Subcutaneous abdominal adipose tissue (tissue), 5 donors: ENCODE measurements at regions not wholly inside any gene's neighbourhood (a gene's known extent, or its start where the extent isn't known, plus 50 kb on each side); places are given as distances from the start of the nearest gene placed in this dataset.

Experiments
- H3K27ac ChIP-seq: one replicate; pipeline ENCODE4 v1.7.0; 2013; ENCODE audit warnings: low read depth, mild to moderate bottlenecking, inconsistent platforms, low read length, moderate library complexity
- H3K27me3 ChIP-seq, 5 donors: one replicate each; pipeline ENCODE4 v1.7.0; 2013; ENCODE audit warnings: low read length in 5 of 5, inconsistent platforms in 1 of 5; ENCODE audit not compliant: control insufficient read depth in 5 of 5, insufficient read depth in 4 of 5
- H3K36me3 ChIP-seq, 5 donors: one replicate each; pipeline ENCODE4 v1.7.0; 2013; ENCODE audit warnings: low read length in 5 of 5; ENCODE audit not compliant: control insufficient read depth in 5 of 5, insufficient read depth in 5 of 5
- H3K4me1 ChIP-seq, 5 donors: one replicate each; pipeline ENCODE4 v1.7.0; 2013; ENCODE audit warnings: low read length in 5 of 5, mild to moderate bottlenecking in 3 of 5, moderate library complexity in 1 of 5; ENCODE audit not compliant: control insufficient read depth in 5 of 5, insufficient read depth in 5 of 5
- H3K4me3 ChIP-seq, 5 donors: one replicate each; pipeline ENCODE4 v1.7.0; 2013; ENCODE audit warnings: low read length in 5 of 5, low read depth in 1 of 5
- H3K9ac ChIP-seq, 5 donors: one replicate each; pipeline ENCODE4 v1.7.0; 2013; ENCODE audit warnings: low read length in 5 of 5, mild to moderate bottlenecking in 4 of 5, moderate library complexity in 3 of 5
- H3K9me3 ChIP-seq, 5 donors: one replicate each; pipeline ENCODE4 v1.7.0; 2013; ENCODE audit warnings: low read length in 5 of 5; ENCODE audit not compliant: control insufficient read depth in 5 of 5
- donor health status: healthy.
- donor health status: healthy.
- donor health status: healthy.
- donor health status: healthy.
- donor health status: healthy.

DNA sequence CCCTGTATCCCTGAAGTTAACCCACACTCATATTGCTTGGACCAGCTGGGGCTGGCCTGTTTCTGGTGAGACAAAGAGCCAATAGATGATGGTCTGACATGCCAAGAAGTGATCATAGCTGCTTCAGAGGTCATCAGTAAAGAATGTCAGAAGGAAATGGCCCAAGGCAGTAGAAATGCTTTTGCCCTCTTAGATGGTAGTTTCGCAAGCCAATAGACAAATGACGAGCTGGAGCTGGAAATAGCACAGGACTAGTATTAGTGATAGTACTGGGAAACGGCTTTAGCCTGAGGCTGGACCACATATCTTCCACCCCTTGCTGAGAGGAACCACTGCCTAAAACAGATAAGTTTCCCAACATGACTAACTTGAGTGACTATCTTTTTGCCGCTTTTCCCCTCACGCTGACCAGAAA is 176.1 kb upstream of the THBS1 start:
- Histone ChIP-seq H3K36me3 (no peaks in the 10 kb centered on the region), H3K9ac (no peak overlapping the region), H3K4me1 (peaks cover 0 to 5% (median 0%) of the 10 kb centered on the region in 5 donors), H3K9me3 (no peaks in the 10 kb centered on the region), H3K4me3 (no peak overlapping the region), H3K27ac (no peak overlapping the region), H3K27me3 (no peaks in the 10 kb centered on the region)

DNA sequence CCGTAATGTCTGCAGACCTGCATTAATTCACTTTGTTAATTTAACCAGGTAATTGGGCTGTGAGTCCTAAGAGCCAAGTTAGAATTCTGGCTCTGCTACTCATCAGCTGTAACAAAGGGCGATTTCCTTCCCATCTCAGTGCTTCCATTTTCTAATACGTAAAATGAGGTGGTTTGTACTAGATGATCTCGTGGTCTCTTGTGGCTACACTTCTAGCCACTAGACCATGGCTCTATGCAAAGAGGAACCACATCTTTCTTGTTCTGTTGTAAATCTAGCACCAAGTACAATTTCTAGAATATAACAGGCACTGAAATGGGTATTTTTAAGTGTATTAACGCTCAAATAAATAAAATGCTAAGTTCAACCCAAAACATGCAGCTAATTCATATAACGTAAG is 174.4 kb upstream of the THBS1 start:
- Histone ChIP-seq H3K4me3 (no peak overlapping the region), H3K27me3 (no peaks in the 10 kb centered on the region), H3K27ac (no peak overlapping the region), H3K9ac (no peak overlapping the region), H3K4me1 (peaks cover 0 to 5% (median 0%) of the 10 kb centered on the region in 5 donors), H3K9me3 (no peaks in the 10 kb centered on the region), H3K36me3 (no peaks in the 10 kb centered on the region)

DNA sequence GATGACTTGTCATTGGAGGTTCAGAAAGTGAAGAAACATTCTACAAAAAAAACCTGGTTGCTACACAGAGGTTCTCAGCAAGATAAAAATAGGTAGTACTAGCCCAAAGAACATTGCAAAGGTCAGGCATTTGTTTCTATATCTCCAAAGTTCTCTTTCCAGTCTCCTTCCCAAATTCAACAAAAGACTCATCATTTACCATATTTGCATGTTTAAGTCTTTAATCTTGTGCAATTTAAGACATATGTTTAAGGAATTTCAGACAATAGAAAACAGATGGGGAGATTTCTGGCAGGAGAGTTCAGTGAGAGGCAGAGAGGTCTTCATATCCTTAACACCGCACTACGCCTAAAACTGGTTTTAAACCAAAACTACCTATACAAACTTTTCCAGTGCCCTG is 173.8 kb upstream of the THBS1 start:
- Histone ChIP-seq H3K27me3 (no peaks in the 10 kb centered on the region), H3K9ac (no peak overlapping the region), H3K4me3 (no peak overlapping the region), H3K27ac (no peak overlapping the region), H3K36me3 (no peaks in the 10 kb centered on the region), H3K4me1 (peaks cover 0 to 5% (median 0%) of the 10 kb centered on the region in 5 donors), H3K9me3 (no peaks in the 10 kb centered on the region)

DNA sequence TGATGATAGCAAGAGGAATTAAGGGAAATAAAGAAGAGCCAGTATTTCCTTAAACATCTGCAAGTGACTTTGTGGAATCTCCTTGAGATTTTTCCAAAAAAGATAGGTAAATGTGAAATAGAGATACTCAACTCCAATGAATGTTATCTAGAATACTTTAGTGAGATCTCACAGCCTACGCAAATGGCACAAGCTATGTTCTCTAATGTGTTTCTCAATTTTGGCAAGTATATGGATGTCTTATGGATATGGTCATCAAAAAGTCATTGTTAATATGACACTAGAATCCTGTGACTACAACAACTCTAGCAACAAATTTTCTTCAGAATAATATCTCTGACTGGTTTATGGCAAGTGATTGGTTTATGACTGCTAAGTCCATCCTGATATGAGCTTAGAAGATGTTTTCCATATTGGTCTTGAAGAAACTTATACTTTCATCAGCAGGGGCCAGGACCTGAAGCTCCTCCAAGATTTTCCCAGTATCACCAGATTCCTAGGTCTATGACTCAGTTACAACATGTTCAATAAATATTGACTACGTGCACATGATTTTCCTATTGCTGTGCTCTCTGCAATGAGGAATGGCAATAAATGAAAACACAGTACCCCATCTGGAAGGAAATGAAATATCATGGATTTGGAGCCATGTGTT is 170.9 kb upstream of the THBS1 start:
- no peak overlapping the region for H3K27ac ChIP-seq
- no peak overlapping the region for H3K9ac ChIP-seq
- no peaks in the 10 kb centered on the region for H3K36me3 ChIP-seq
- H3K4me1 ChIP-seq = no peaks in the 10 kb centered on the region
- H3K9me3 ChIP-seq = no peaks in the 10 kb centered on the region
- H3K4me3 ChIP-seq = no peak overlapping the region
- no peaks in the 10 kb centered on the region for H3K27me3 ChIP-seq

DNA sequence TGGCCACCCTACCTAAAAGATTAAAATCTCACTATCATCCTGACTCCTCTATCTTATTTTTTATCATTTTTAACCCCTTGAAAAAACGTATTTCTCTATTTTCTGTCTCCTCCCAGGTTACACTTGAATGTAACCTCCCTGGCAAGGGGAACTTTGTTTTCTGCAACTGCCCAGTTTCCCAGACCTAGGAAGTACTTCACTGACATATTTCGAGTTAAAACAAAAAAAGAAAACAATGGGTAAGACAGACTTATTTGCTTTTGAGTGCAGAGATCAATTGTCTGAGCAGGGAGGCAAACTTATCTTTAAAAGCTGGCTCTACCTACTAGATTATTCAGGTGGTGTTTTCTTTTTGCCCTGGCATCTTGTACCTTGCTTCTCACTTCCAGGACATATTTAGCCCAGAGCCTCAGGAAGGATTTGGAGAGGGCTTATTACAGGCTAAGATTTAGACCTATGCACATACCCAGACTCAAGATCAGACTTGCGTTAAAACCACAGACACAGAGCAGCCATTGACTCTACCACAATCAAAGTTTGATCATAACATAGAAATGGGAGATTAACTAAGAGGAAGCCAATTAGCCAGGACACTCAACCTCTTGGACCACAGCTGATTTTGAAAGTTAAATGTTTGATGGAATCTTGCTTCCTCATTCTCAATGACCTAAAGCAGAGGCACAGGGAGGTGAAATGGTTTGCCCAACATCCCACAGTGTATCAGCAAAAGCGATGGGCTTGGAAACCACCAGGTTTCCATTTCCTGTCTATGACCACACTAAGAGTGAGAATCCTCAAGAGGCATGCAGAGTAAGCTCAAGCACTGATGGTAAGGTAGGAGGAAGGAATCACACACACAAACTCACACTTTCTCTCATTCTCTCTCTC is 169.5 kb upstream of the THBS1 start:
- Histone ChIP-seq H3K4me3 (no peak overlapping the region), H3K27me3 (no peaks in the 10 kb centered on the region), H3K9me3 (no peaks in the 10 kb centered on the region), H3K27ac (no peak overlapping the region), H3K4me1 (no peaks in the 10 kb centered on the region), H3K36me3 (no peaks in the 10 kb centered on the region), H3K9ac (no peak overlapping the region)

DNA sequence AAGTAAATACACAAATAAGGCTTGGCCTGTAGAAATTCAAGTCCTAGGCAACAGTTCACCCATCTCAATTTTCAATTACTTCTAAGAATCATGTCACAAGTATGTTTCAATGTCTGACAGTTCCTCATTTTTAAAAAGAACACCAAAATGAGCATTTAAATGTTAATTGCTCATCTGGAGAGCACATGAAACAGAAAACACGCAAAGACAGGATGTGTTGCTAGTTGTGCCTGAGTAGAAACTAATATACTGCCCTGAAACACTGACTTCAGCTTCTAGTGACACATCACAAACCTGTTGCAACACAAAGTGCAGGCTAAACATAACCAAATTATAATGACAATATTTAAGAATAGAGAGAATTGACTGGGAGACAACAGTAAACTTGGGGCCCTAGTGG is 167.3 kb upstream of the THBS1 start:
- H3K27me3 ChIP-seq = no peaks in the 10 kb centered on the region
- peaks cover 0 to 3% (median 0%) of the 10 kb centered on the region in 5 donors for H3K4me1 ChIP-seq
- H3K27ac ChIP-seq = no peak overlapping the region
- no peaks in the 10 kb centered on the region for H3K9me3 ChIP-seq
- no peaks in the 10 kb centered on the region for H3K36me3 ChIP-seq
- H3K4me3 ChIP-seq = no peak overlapping the region
- H3K9ac ChIP-seq = no peak overlapping the region

DNA sequence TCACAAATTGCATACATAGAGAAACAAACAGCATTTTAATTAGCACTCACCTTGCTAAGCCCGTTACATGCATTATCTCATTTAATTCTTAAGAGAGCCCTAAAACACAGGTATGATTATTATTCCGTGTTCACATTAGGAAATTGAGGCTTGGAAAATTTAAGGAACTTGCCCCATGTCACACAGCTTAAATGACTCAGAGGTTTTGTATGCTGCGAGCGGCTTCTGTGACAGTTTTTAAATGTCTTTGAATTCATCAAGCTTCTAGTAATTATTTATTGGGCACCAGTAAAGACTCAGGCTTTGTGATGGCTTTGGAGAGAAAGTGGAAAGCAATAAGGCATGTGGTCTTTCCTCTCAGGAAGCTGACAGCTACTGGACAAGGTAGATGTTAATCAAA is 166.7 kb upstream of the THBS1 start:
- H3K4me3 ChIP-seq = no peak overlapping the region
- H3K27ac ChIP-seq = no peak overlapping the region
- no peaks in the 10 kb centered on the region for H3K9me3 ChIP-seq
- no peaks in the 10 kb centered on the region for H3K36me3 ChIP-seq
- no peaks in the 10 kb centered on the region for H3K27me3 ChIP-seq
- H3K4me1 ChIP-seq = peaks cover 0 to 3% (median 0%) of the 10 kb centered on the region in 5 donors
- no peak overlapping the region for H3K9ac ChIP-seq

DNA sequence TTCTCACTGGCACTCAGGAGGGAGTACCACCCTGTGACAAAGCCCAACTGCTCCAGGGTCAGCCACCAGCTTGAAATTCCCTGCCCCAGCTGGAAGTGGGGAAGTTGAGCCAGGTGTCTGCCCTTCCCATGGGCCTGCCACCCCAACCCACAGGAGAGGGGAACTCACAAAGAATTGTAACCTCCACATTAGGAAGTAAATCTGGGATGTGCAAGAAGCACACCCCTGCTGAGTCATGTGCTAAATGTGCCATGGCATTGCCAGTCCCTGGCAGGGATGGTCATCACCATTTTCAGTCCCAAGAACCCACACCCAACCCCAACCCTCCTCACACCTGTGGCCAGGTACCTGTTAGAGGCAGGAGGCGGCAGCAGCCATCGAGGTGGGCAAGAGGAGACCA is 165.2 kb upstream of the THBS1 start:
- H3K27ac ChIP-seq = no peak overlapping the region
- H3K27me3 ChIP-seq = no peaks in the 10 kb centered on the region
- no peak overlapping the region for H3K4me3 ChIP-seq
- H3K36me3 ChIP-seq = no peaks in the 10 kb centered on the region
- H3K4me1 ChIP-seq = peaks cover 0 to 3% (median 0%) of the 10 kb centered on the region in 5 donors
- no peak overlapping the region for H3K9ac ChIP-seq
- H3K9me3 ChIP-seq = no peaks in the 10 kb centered on the region

DNA sequence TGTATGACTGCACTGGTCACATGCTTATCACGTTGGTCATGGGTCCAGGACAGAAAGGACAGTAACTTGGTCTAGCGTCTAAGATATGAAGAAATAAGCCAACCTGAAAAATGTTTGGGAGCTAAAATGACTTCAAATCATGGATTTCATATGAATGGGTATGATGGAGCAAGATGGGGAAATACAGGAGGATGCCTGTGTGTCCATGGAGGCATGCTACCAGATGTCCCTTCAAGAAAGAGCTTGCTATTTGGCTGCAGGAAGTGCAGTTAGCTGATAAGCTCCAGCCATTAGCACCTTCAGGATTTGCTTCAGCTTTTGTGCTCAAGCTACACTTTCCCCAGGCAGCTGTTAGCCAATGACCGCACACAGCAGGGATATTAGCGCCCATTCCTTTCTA is 164.6 kb upstream of the THBS1 start:
- no peak overlapping the region for H3K27ac ChIP-seq

DNA sequence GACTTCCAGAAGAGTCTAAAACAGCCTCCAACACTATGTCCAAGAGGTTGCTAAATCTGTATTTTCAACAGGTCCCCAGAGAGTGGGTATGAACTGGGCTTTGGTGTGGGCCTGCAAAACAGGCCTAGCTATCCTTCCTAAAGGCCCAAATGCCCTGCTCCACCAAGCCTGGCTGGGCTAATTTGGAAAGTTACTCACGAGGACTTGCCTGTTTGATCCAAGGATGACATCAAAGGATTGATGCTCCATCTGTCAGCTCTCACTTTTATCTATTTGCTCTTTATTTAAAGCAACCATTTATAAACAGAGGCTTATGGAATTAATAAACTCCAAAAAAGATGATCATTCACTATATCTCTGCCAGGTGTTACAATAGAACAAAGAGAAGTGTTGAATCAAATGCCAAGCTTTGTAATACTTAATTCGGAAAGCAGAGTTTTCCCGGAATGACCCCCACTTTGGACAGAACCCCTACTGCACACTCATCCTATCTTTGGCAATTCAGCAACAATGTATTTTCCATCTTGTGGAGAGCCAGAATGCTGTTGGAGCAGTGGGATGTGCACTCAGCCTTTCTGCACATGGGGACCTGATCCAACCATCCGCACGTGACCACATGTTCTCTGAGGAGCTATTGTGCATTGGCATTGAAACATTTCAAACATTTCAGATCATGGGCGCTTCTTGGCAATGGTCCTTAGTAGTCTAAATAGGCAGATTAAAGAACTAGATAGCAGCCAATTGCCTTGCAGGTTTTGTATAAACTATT is 163.3 kb upstream of the THBS1 start:
- Histone ChIP-seq H3K9me3 (no peaks in the 10 kb centered on the region), H3K9ac (no peak overlapping the region), H3K4me3 (no peak overlapping the region), H3K27ac (no peak overlapping the region), H3K4me1 (peaks cover 0 to 3% (median 0%) of the 10 kb centered on the region in 5 donors), H3K36me3 (no peaks in the 10 kb centered on the region), H3K27me3 (no peaks in the 10 kb centered on the region)

More for the DNA sequence above, 164.6 kb upstream of the THBS1 start:
- no peak overlapping the region for H3K9ac ChIP-seq
- H3K27me3 ChIP-seq = no peaks in the 10 kb centered on the region
- H3K9me3 ChIP-seq = no peaks in the 10 kb centered on the region
- no peak overlapping the region for H3K4me3 ChIP-seq
- H3K36me3 ChIP-seq = no peaks in the 10 kb centered on the region
- peaks cover 0 to 3% (median 0%) of the 10 kb centered on the region in 5 donors for H3K4me1 ChIP-seq
